NCI-H1694 (cell line): ENCODE measurements at regions not wholly inside any gene's neighbourhood (a gene's known extent, or its start where the extent isn't known, plus 50 kb on each side); places are given as distances from the start of the nearest gene placed in this dataset.

Experiments used
- DNase-seq: peaks from one replicate; lab custom pipeline; 2025; lab: John Stamatoyannopoulos, UW

DNA sequence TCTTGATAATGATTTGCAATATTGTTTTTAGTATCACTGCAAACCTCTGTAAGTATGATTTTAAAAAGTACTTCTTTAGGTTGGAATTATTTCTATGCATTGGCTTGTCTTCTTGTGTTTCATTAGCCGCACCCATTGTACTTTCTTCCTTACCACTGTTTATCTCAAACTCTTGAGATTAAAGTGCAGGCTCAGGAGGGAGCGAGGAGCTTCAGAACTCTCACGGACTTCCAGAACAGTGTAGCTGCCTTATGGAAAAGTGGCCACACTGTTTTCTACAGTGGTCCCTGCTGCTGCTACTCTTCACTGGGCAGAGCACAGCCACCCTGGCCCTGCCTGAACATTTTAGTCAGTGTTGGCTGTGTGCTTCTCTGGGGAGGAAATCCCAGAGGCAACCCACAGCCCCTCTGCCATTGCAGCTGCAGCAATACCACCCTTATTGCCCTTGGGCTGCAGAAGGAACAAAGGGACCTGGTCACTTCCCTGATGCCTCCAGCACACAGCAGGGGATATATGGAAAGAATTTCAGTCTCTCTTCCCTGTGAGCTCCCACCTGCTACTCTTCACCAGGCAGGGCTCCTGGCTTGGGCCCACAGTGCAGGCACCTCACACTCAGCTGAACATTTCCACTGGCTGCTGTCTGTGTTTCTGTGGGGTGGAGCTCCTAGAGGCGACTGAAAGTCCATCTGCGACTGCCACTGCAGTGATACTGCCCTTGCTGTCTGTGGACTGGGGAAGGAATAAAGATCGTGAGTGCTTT is 91.7 kb upstream of the MAP3K4 start:
- no peak for DNase-seq

DNA sequence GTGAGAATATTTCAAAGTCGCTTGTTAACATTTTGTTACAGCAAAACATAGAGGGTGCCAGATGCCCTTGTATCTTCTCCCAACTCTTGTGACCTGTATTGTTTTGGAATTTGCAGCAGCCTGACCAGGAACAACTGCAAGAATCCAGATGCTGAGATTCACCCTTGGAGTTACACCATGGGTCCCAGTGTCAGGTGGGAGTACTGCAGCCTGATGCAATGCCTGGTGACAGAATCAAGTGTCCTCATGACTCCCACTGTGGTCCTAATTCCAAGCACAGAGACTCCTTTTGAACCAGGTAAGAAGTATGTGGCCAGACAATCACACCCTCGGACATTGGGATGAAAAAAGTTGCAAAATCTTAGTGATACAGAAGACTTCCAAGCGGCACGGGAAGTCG is 79.6 kb upstream of the MAP3K4 start:
- DNase-seq, result no peak

DNA sequence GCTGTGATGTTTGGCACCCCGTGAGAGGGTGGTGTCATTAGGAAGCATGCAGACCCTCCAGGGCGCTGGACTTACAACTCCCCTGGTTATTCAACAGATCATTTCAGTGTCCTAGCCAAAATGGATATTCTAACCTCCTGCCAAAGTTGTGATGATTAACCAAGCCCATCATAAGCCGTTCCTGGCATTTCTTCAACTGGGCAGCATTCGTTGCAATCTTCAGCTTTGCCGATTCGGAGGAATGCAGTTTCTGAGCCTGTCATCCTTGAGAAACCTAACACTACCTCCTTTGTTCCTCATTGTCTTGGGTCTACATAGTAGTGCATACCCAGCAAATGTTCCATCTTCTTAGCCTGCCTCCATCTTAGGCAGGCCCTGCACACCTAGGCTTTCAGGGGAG is 79.2 kb upstream of the MAP3K4 start:
- no peak for DNase-seq

DNA sequence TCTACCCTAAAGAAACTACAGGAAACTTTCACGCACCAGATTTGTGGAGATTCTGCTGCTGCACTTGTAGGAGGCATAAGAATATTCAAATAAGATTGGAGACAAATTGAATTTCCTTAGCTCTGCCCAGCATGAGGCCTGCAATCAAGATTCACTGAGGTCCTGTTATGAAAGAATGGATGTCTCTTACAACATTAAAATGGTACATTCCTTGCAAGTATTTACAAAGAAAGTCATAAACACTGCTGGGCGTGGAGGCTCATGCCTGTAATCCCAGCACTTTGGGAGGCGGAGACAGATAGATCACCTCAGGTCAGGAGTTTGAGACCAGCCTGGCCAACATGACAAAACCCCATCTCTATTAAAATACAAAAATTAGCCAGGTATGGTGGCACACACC is 74.0 kb upstream of the MAP3K4 start:
- DNase-seq, result no peak

DNA sequence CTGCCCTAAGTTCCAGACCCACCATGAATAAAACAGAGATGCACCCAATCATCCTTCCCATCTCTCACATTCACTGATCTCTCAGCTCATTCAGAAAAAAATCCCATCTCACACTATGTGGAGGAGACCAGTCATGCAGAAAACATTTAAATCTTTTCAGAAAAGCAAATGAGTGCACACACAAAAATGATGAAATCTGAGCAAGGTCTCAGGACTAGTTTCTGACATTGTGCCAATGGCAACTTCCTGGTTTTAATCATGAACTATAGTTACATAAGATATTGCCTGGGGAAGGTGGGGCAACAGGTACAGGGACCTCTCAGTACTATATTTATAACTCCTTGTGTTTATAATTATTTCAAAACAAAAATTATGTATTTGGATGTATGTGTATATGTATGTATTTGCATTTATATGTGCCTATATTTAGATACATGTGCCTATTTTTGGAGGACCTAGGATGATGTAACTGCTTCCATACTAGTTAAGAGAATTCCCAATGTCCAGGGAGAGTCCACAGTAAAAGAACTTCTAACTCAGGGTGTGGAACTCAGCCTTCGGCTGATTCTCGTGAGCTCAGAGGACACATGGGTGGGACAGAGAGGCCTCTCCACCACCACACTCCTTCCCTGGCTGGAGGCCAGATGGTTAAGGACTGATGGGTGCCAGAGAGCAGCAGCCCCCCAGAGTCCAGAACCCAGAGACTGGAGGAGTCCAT is 71.7 kb upstream of the MAP3K4 start:
- DNase-seq, result no peak

DNA sequence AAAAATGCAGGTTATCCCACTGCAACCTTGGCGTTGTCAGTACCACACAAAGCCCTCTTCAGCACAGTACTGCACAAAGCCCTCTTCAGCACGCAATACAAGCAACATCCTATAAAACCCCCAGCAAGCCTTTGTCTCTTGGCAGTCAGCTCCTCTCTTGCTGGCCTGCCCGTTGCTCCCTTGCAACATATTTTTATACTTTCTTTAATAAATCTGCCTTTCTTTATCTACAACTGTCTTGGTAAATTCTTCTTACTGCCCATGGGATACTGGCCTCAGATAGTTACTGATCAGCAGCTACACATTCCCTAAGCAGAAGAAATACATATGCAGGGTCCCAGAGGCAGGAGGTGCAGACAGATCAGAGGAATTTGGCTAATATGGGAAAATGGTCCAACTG is 70.5 kb upstream of the MAP3K4 start:
- no peak for DNase-seq

DNA sequence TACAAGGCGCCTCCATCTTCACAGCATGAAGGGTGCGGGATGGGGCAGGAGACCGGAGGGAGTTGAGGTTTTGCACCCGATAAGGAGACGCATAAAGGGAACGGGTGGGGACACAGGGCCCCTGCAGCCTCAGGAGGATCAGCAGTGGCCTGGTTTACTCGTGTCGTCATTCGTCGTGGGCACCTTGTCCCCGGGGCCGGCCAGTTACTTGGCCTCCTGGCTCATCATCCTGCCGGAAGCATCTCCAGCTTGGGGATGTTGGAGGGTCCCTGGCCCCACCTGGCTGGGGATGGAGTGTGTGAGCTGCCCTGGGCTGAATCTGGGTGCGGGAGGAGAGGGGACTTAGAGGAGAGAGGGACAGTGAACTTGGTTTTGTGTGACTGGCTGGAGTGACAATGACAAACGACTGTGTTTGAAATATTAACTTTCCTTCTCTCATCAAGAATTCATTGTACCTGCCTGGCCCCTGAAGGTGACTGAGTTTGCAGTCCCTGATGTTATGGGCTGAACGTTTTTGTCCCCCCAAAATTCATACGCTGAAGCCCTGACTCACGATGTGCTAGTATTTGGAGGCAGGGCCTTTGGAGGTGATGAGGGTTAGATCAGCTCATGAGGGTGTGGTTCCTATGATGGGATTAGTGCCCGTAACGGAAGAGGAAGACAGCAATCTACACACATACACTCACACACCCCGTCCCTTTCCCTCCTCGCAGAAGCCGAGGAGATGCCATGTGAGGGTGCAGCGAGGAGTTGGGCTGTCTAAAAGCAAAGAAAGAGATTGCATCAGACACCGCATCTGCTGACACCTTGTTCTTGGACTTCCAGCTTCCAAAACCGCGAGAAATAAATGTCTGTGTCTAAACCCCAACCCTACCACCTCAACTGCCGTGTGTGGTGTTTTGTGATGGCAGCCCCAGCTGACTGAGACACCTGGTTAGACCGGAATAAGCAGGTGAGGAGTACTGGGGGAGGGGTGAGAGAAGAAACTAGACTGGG is 65.0 kb upstream of the MAP3K4 start:
- no peak for DNase-seq

DNA sequence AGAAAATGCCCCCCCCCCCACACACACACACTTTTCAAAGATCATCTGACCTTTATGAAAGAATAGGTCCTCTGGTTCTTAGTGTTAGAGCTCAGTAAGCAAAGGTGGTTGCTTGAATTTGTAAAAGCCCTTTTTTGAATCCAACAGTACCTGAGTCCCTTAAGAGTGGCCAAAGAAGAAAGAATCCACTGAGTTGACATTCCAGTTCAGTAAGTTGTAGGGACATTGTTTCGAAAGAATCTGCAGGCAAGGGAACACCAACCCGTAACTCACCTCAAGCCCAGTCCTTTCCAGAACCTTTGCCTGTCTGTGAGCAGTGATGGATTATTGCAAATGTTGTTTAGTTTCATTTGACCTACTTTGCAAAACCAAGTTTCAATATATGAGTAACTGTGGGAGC is 64.2 kb upstream of the MAP3K4 start:
- DNase-seq, result no peak

DNA sequence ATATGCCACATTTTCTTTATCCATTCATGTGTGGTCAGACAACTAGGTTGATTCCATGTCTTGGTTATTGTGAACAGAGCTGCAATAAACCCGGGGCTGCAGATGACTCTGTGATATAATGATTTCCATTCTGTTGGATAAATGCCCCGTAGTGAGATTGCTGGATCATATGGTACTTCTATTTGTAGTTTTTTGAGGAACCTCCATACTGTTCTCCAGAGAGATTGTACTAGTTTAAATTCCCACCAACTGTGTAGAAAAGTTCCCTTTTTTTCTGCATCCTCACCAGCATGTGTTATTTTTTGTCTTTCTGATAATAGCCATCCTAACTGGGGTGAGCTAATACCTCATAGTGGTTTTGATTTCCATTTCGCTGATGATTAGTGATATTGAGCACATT is 62.2 kb upstream of the MAP3K4 start:
- no peak for DNase-seq

DNA sequence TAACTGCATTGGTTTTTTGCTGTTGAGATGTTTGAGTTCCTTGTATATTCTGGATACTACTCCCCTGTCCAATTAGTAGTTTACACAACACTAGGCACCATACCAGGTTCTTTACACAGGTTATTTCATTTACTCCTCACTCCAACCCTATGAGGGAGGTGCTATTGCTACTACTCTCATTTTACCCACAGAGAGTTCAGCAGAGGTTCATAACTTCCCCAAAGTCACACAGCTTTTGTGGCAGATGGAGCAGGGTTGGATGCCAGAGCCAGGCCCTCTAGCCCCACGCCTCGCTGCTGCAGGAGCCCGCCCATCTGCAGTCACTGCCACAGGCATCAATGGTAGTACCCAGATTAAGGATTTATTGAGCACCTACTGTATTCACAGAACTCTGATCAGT is 61.7 kb upstream of the MAP3K4 start:
- no peak for DNase-seq

DNA sequence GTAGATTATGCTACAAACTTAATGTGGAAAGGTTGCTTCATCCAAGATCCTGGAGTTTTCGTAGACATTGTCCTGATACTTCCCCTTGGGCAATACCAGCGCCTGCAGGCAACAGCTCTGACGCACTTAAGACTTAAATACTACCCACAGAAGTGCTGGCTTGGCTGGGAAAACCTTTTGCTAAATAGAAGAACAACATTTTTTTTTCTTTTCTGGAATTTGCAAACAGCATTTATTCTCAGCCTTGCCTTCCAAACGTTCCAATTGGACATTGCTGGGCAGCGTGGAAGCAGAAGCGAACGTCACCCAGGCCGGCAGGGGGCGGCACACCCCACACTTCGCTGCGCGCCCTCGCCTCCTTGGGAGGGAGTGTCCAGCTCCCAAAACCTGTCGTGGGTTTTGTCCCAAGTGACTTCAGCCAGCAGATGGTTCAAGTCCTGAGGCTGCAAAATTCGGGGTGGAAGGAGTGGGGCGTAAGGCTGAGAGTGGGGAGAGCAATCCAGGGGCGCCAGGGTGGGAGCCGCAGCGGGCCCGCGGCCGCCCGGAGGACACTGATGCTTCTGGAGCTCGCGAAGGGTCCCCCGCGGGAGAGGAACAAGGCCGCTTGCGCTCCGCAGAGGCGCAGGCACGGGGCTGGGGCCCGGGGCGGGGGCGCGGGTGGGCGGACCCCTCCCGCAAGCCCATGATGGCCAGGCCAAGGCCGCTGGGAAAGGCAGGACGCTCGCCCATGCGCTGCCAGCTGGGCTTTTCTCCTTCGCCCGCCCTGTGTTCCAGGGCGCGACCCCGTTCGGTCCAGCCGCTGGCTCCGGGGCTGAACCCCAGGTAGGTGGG is 60.8 kb upstream of the MAP3K4 start:
- peak; percentile 2 for DNase-seq

DNA sequence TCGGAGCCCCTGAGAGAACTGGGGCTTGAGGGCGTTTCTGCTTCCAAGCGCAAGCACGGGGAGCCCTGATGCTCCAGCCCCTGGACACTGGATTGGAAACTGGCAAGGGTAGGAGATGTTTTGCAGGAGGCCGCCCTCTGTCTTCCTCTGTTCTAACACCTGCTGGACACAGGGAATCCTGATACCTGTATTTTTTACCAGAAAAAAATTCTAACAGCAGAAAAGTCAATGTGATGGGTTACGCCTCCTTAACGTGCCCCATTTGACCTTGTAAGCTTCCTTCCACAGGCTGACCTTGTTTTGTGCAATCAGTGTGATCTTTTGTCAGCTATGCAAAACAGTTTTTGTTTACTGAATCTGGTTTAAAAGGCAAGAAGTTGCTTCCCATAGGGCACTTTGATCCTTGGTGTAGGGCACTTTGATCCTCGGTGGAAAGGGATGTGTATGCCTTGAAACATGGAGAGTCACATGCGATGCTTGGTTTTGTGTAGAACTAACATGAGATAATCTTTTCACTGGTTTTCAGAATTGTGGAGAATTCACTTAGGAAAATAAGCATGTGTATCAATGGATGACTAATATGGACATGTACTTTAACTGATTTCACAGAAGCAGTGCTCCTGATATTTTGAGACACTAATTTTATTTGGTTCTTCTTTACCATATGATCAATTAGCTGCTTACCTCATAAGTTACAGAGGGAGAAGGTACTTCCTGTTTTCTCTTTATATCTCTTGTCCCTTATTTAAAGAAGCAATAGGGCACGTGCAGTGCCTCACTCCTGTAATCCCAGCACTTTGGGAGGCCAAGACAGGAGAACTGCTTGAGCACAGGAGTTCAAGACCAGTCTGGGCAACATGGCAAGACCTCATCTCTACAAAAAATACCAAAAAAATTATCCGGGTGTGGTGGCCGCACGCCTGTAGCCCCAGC is 59.9 kb upstream of the MAP3K4 start:
- no peak for DNase-seq

DNA sequence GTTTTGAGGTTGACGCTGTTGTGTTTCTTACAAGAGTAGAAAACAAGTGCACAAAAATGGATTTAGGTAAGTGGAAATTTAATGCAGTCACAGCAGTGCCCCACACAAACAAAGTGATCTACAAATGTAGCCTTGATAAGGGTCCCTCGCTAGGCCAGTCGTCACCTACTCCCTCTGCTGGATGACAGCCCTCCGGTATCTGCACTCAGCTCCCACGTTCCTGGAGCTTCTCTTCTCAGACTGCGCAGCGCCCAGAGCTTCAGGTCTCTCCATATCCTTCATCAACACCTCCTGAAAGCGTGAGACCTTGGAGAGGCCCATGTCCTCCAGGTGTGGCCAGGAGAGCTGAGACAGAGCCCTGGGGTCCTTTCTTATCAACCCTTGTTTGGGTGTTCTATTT is 58.3 kb upstream of the MAP3K4 start:
- no peak for DNase-seq

DNA sequence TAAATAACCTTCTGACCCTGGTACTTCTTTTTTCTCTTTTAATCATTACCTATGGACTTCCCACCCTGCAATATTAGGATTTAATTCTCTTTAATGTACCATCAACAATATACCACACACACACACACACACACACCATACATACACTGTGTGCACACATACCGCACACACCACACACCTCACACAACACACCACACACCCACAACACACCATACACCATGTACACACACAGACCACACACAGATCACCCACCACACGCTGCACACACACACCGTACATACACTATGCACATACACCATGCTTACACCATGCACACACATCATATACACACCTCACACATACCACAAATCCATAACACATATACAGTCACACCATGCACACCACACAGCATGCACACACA is 57.4 kb upstream of the MAP3K4 start:
- no peak for DNase-seq

DNA sequence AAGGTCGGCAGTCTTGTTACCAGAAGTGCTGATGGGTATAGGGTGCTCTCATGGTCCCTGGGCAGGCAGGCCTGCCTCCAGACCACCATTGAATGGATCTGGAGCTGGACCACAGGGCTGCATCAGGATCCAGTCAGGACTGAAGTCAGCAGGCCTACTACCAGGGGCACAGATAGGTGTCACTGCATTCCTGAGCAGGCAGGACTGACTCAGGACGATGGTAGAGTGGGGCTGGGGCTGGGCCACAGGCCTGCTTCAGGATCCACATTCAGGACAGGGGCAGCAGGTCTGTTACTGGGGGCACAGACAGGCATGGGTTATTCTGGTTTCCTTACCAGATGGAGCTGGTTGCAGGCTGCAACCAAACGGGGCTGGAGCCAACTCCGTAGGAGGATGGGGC is 51.4 kb upstream of the MAP3K4 start:
- DNase-seq, result no peak
